Transverse colon (tissue), 4 donors: ENCODE measurements at regions not wholly inside any gene's neighbourhood (a gene's known extent, or its start where the extent isn't known, plus 50 kb on each side); places are given as distances from the start of the nearest gene placed in this dataset.

ENCODE experiments used
- CTCF ChIP-seq, 5 experiments: fragments of 200-600 bp in 3 of 5; fragments of 450-650 bp in 2 of 5; sonication (generic) in 3 of 5; IDR thresholded peaks; 1 replicate in 2 of 5; 2 replicates in 3 of 5; pipeline ENCODE4 v1.5.1; 2016 to 2017; ENCODE audit warnings: antibody characterized with exemption in 5 of 5, inconsistent platforms in 3 of 5, mild to moderate bottlenecking in 2 of 5, moderate library complexity in 1 of 5
- POLR2A ChIP-seq: fragments of 450-650 bp; IDR thresholded peaks from one replicate; pipeline ENCODE4 v1.6.1; 2016; ENCODE audit warnings: antibody characterized with exemption, mild to moderate bottlenecking, moderate library complexity
- POLR2AphosphoS5 ChIP-seq, 3 donors: sonication (generic); formaldehyde crosslinking; IDR thresholded peaks; one replicate each; pipeline ENCODE4 v1.6.1; 2016; ENCODE audit warnings: antibody characterized with exemption in 3 of 3

GRCh38 chr6:184161-184700, 108.1 kb upstream of the DUSP22 start:
- TF ChIP-seq CTCF (IDR thresholded peaks at IDR 0.05) = no peak
- no peak for TF ChIP-seq POLR2A
- no peak for TF ChIP-seq POLR2AphosphoS5 (IDR thresholded peaks at IDR 0.05)
